OCI-LY1 (cell line): ENCODE measurements at regions not wholly inside any gene's neighbourhood (a gene's known extent, or its start where the extent isn't known, plus 50 kb on each side); places are given as distances from the start of the nearest gene placed in this dataset.

Source experiments
- CTCF ChIP-seq: fragments of 200-600 bp; sonication (generic), shearing (Covaris generic); IDR thresholded peaks from 2 replicates; pipeline ENCODE4 v1.5.1; 2017; ENCODE audit warnings: mild to moderate bottlenecking, antibody characterized with exemption, low read length, moderate library complexity, mixed read lengths
- EZH2 ChIP-seq: fragments of 200-600 bp; sonication (generic), shearing (Covaris generic); IDR thresholded peaks from 2 replicates; pipeline ENCODE4 v1.8.0; 2017; ENCODE audit warnings: borderline replicate concordance, mixed run types, mild to moderate bottlenecking, antibody characterized with exemption, low read length, moderate library complexity, mixed read lengths

- no peak for TF ChIP-seq CTCF
- no peak for TF ChIP-seq EZH2
Measured at GRCh38 chr6:155505608-155505989, 50.0 kb upstream of the NOX3 start.
